OCI-LY3 (cell line): ENCODE measurements at regions not wholly inside any gene's neighbourhood (a gene's known extent, or its start where the extent isn't known, plus 50 kb on each side); places are given as distances from the start of the nearest gene placed in this dataset.

ENCODE experiments used
- H2AFZ ChIP-seq: fragments of 200-600, 300-600 bp; shearing (Covaris generic); 2 replicates; pipeline ENCODE4 v1.6.0; 2014; ENCODE audit warnings: antibody characterized with exemption, low read depth, low read length
- H3K27ac ChIP-seq: fragments of 200-600, 300-600 bp; sonication (generic); 2 replicates; pipeline ENCODE4 v1.5.1; 2014; ENCODE audit warnings: mild to moderate bottlenecking, low read length, moderate library complexity, mixed read lengths
- H3K27me3 ChIP-seq: fragments of 200-600, 300-600 bp; sonication (generic); 2 replicates; pipeline ENCODE4 v1.6.1; 2014; ENCODE audit warnings: low read depth, low read length, mixed read lengths
- H3K36me3 ChIP-seq: fragments of 200-600, 300-600 bp; sonication (generic); replicated peaks from 2 replicates; pipeline ENCODE3; 2014; ENCODE audit warnings: low read depth, low read length, mixed read lengths
- H3K4me1 ChIP-seq: fragments of 300-600, 200-600 bp; sonication (generic); 2 replicates; pipeline ENCODE4 v1.6.1; 2014; ENCODE audit warnings: low read length, mixed read lengths
- H3K4me2 ChIP-seq: fragments of 200-600, 300-600 bp; sonication (generic); 2 replicates; pipeline ENCODE4 v1.6.1; 2014; ENCODE audit warnings: low read length, mixed read lengths
- H3K4me3 ChIP-seq: fragments of 300-600, 200-600 bp; sonication (generic); 2 replicates; pipeline ENCODE4 v1.5.1; 2014; ENCODE audit warnings: antibody characterized with exemption, mild to moderate bottlenecking, low read length, moderate library complexity
- H3K79me2 ChIP-seq: fragments of 300-600, 200-600 bp; shearing (Covaris generic); 2 replicates; pipeline ENCODE4 v1.6.1; 2014; ENCODE audit warnings: mild to moderate bottlenecking, low read length, mixed read lengths
- H3K9ac ChIP-seq: fragments of 300-600, 200-600 bp; shearing (Covaris generic); 2 replicates; pipeline ENCODE4 v1.6.0; 2014; ENCODE audit warnings: mild to moderate bottlenecking, low read length, moderate library complexity
- H3K9me3 ChIP-seq: fragments of 200-600, 300-600 bp; shearing (Covaris generic); 2 replicates; pipeline ENCODE4 v1.6.1; 2014; ENCODE audit warnings: low read length, mixed read lengths; ENCODE audit not compliant: insufficient read depth
- H4K20me1 ChIP-seq: fragments of 200-600, 300-600 bp; sonication (generic); 2 replicates; pipeline ENCODE4 v1.6.1; 2016; ENCODE audit warnings: low read length, mixed read lengths; ENCODE audit not compliant: insufficient read depth
- CTCF ChIP-seq: fragments of 200-600, 300-600 bp; sonication (generic); IDR thresholded peaks from 2 replicates; pipeline ENCODE4 v1.5.1; 2014; ENCODE audit warnings: antibody characterized with exemption, low read length, low read depth
- EZH2phosphoT487 ChIP-seq: fragments of 200-600 bp; shearing (Covaris generic); IDR thresholded peaks from 2 replicates; pipeline ENCODE4 v1.6.1; 2018; ENCODE audit warnings: antibody characterized with exemption, mixed run types, low read depth

GRCh38 chr4:96170198-96170597 is 330.3 kb downstream of the PDHA2 start:
- no peak overlapping the region for H3K9ac ChIP-seq
- TF ChIP-seq EZH2phosphoT487 (no peak), CTCF (no peak)
- H3K4me2 ChIP-seq: no peak overlapping the region
- no peaks in the 10 kb centered on the region for H3K4me1 ChIP-seq
- H3K36me3 ChIP-seq: no peaks in the 10 kb centered on the region
- H4K20me1 ChIP-seq: no peaks in the 10 kb centered on the region
- H3K27me3 ChIP-seq: no peaks in the 10 kb centered on the region
- H3K9me3 ChIP-seq: no peaks in the 10 kb centered on the region
- H3K4me3 ChIP-seq: no peak overlapping the region
- no peak overlapping the region for H2AFZ ChIP-seq
- H3K79me2 ChIP-seq: no peaks in the 10 kb centered on the region
- no peak overlapping the region for H3K27ac ChIP-seq

GRCh38 chr4:96173756-96174155 is 333.9 kb downstream of the PDHA2 start:
- H3K4me3 ChIP-seq: no peak overlapping the region
- no peak overlapping the region for H3K4me2 ChIP-seq
- no peaks in the 10 kb centered on the region for H3K4me1 ChIP-seq
- H4K20me1 ChIP-seq: no peaks in the 10 kb centered on the region
- no peaks in the 10 kb centered on the region for H3K27me3 ChIP-seq
- TF ChIP-seq EZH2phosphoT487 (no peak), CTCF (no peak)
- no peaks in the 10 kb centered on the region for H3K9me3 ChIP-seq
- H2AFZ ChIP-seq: no peak overlapping the region
- no peaks in the 10 kb centered on the region for H3K79me2 ChIP-seq
- no peak overlapping the region for H3K9ac ChIP-seq
- no peak overlapping the region for H3K27ac ChIP-seq
- no peaks in the 10 kb centered on the region for H3K36me3 ChIP-seq

- Histone ChIP-seq H3K4me3 (no peak overlapping the region), H2AFZ (no peak overlapping the region), H4K20me1 (no peaks in the 10 kb centered on the region), H3K9me3 (no peaks in the 10 kb centered on the region), H3K79me2 (no peaks in the 10 kb centered on the region), H3K4me1 (no peaks in the 10 kb centered on the region), H3K9ac (no peak overlapping the region), H3K27ac (no peak overlapping the region), H3K4me2 (no peak overlapping the region), H3K36me3 (no peaks in the 10 kb centered on the region), H3K27me3 (no peaks in the 10 kb centered on the region)
- TF ChIP-seq EZH2phosphoT487: no peak
- no peak for TF ChIP-seq CTCF
Observed at GRCh38 chr4:96175871-96176270, 336.0 kb downstream of the PDHA2 start.

- TF ChIP-seq EZH2phosphoT487 (no peak), CTCF (no peak)
- no peaks in the 10 kb centered on the region for H3K36me3 ChIP-seq
- H3K9me3 ChIP-seq: no peaks in the 10 kb centered on the region
- no peaks in the 10 kb centered on the region for H3K27me3 ChIP-seq
- H3K4me2 ChIP-seq: no peak overlapping the region
- H3K9ac ChIP-seq: no peak overlapping the region
- H2AFZ ChIP-seq: no peak overlapping the region
- no peak overlapping the region for H3K27ac ChIP-seq
- H3K4me3 ChIP-seq: no peak overlapping the region
- H3K79me2 ChIP-seq: no peaks in the 10 kb centered on the region
- no peaks in the 10 kb centered on the region for H3K4me1 ChIP-seq
- no peaks in the 10 kb centered on the region for H4K20me1 ChIP-seq
Observed at GRCh38 chr4:96183611-96184010, 343.7 kb downstream of the PDHA2 start.
